PC-9 (cell line): ENCODE measurements at regions not wholly inside any gene's neighbourhood (a gene's known extent, or its start where the extent isn't known, plus 50 kb on each side); places are given as distances from the start of the nearest gene placed in this dataset.

Experiments
- BruUV-seq: library from RNA; stranded (reverse); fragments of 400-500 nt; replicated peaks from 2 replicates; lab custom pipeline; 2021; lab: Mats Ljungman, UMichigan
- CTCF ChIA-PET: fragments of 300-600 bp; sonication (Branson Sonifier 250); formaldehyde crosslinking; loops from one replicate; lab custom pipeline; 2022; ENCODE audit warnings: antibody characterized with exemption; lab: Charles Lee
- POLR2A ChIA-PET: fragments of 300-600 bp; sonication (Branson Sonifier 250); formaldehyde crosslinking; loops from one replicate; lab custom pipeline; 2022; ENCODE audit warnings: antibody characterized with exemption; ENCODE audit not compliant: unreplicated experiment; lab: Charles Lee
- DNase-seq, 2 experiments: peaks; one replicate each; pipeline versions ENCODE4 v3.0.0 to v3.0.0-alpha.2; 2015 to 2022; ENCODE audit warnings: mixed read lengths in 1 of 2
- H2AFZ ChIP-seq: fragments of 200-600 bp; sonication (generic); 2 replicates; pipeline ENCODE4 v1.8.1; 2017; ENCODE audit warnings: antibody characterized with exemption
- H3F3A ChIP-seq: fragments of 200-600 bp; sonication (generic); 2 replicates; pipeline ENCODE4 v1.8.1; 2017; ENCODE audit warnings: antibody characterized with exemption, mild to moderate bottlenecking, low read depth; ENCODE audit not compliant: insufficient read depth
- H3K27ac ChIP-seq: fragments of 200-600 bp; sonication (generic); 2 replicates; pipeline ENCODE4 v1.6.1; 2016; ENCODE audit warnings: mixed run types
- H3K27me3 ChIP-seq: fragments of 200-600 bp; sonication (generic); 2 replicates; pipeline ENCODE4 v1.6.1; 2016; ENCODE audit warnings: low read depth, mixed run types; ENCODE audit not compliant: insufficient read depth
- H3K36me3 ChIP-seq: fragments of 200-600 bp; sonication (generic); 2 replicates; pipeline ENCODE4 v1.6.1; 2016; ENCODE audit warnings: low read depth, mixed run types
- H3K4me1 ChIP-seq: fragments of 200-600 bp; sonication (generic); replicated peaks from 2 replicates; pipeline ENCODE4 v1.6.1; 2016; ENCODE audit warnings: mixed run types; ENCODE audit not compliant: insufficient read depth
- H3K4me2 ChIP-seq: fragments of 200-600 bp; sonication (generic); 2 replicates; pipeline ENCODE4 v1.6.1; 2017; ENCODE audit warnings: mixed run types
- H3K4me3 ChIP-seq: fragments of 200-600 bp; sonication (generic); 2 replicates; pipeline ENCODE4 v1.6.1; 2016; ENCODE audit warnings: mixed run types
- H3K79me2 ChIP-seq: fragments of 200-600 bp; sonication (generic); 2 replicates; pipeline ENCODE4 v1.6.1; 2017; ENCODE audit warnings: low read depth, mixed run types
- H3K9me2 ChIP-seq: fragments of 200-600 bp; sonication (generic); 2 replicates; pipeline ENCODE4 v1.8.1; 2017; ENCODE audit warnings: mild to moderate bottlenecking; ENCODE audit not compliant: insufficient read depth
- H3K9me3 ChIP-seq: fragments of 200-600 bp; sonication (generic); 2 replicates; pipeline ENCODE4 v1.8.1; 2016; ENCODE audit warnings: low read depth; ENCODE audit not compliant: insufficient read depth
- H4K20me1 ChIP-seq: fragments of 200-600 bp; sonication (generic); 2 replicates; pipeline ENCODE4 v1.8.1; 2017; ENCODE audit not compliant: insufficient read depth
- CTCF ChIP-seq: fragments of 200-600 bp; sonication (generic); conservative IDR thresholded peaks from 2 replicates; pipeline ENCODE4 v1.6.1; 2017; ENCODE audit warnings: mixed run types, antibody characterized with exemption, mild to moderate bottlenecking, moderate library complexity
- EZH2 ChIP-seq: fragments of 200-600 bp; sonication (generic); IDR thresholded peaks from 2 replicates; pipeline ENCODE4 v1.8.0; 2017; ENCODE audit warnings: antibody characterized with exemption, low read depth
- intact Hi-C: fragments of 100-400 bp; cut with micrococcal nuclease; formaldehyde crosslinking; loops from one replicate; pipeline ENCODE4 v1.10.0; 2022; ENCODE audit not compliant: unreplicated experiment

- no peaks in the 10 kb centered on the region for H3K9me2 ChIP-seq
- no peaks in the 10 kb centered on the region for H4K20me1 ChIP-seq
- H3K36me3 ChIP-seq: no peaks in the 10 kb centered on the region
- intact Hi-C loops: no loop called here
- H3K4me1 ChIP-seq: no peaks in the 10 kb centered on the region
- no peaks in the 10 kb centered on the region for H3K9me3 ChIP-seq
- no peaks in the 10 kb centered on the region; the same call in 1 of the 2 replicates for H3F3A ChIP-seq
- no peaks in the 10 kb centered on the region for H3K79me2 ChIP-seq
- H2AFZ ChIP-seq: no peak overlapping the region
- BruUV-seq: no TSS peak
- TF ChIP-seq EZH2 (no peak), CTCF (no peak)
- H3K4me3 ChIP-seq: no peak overlapping the region
- ChIA-PET CTCF (no interaction called here), POLR2A (no interaction called here)
- no peak for DNase-seq
- no peak overlapping the region for H3K27ac ChIP-seq
- H3K27me3 ChIP-seq: no peaks in the 10 kb centered on the region
- H3K4me2 ChIP-seq: no peak overlapping the region
Observed at GRCh38 chr19:16013181-16013850, 63.0 kb upstream of the TPM4 start.

- no peak overlapping the region for H3K4me2 ChIP-seq
- H3K9me2 ChIP-seq: no peaks in the 10 kb centered on the region
- H3K27ac ChIP-seq: no peak overlapping the region
- no peak overlapping the region for H2AFZ ChIP-seq
- no peaks in the 10 kb centered on the region for H4K20me1 ChIP-seq
- H3K4me3 ChIP-seq: no peak overlapping the region
- ChIA-PET CTCF (no interaction called here), POLR2A (no interaction called here)
- TF ChIP-seq CTCF (no peak), EZH2 (no peak)
- no peaks in the 10 kb centered on the region for H3K9me3 ChIP-seq
- no peaks in the 10 kb centered on the region for H3K36me3 ChIP-seq
- H3K79me2 ChIP-seq: no peaks in the 10 kb centered on the region
- DNase-seq: no peak
- no TSS peak for BruUV-seq
- no peaks in the 10 kb centered on the region; the same call in 1 of the 2 replicates for H3F3A ChIP-seq
- H3K4me1 ChIP-seq: no peaks in the 10 kb centered on the region
- intact Hi-C loops: no loop called here
- H3K27me3 ChIP-seq: no peaks in the 10 kb centered on the region
Observed at GRCh38 chr19:16013851-16014840, 62.1 kb upstream of the TPM4 start.

GRCh38 chr19:16014923-16015804 is 61.1 kb upstream of the TPM4 start:
- BruUV-seq: no TSS peak
- Histone ChIP-seq H3K36me3 (no peaks in the 10 kb centered on the region), H2AFZ (no peak overlapping the region), H3K79me2 (no peaks in the 10 kb centered on the region), H4K20me1 (no peaks in the 10 kb centered on the region), H3K4me3 (no peak overlapping the region), H3K4me1 (no peaks in the 10 kb centered on the region), H3K4me2 (no peak overlapping the region), H3K9me3 (no peaks in the 10 kb centered on the region), H3K27me3 (no peaks in the 10 kb centered on the region), H3K9me2 (no peaks in the 10 kb centered on the region), H3F3A (no peaks in the 10 kb centered on the region; the same call in 1 of the 2 replicates), H3K27ac (no peak overlapping the region)
- POLR2A ChIA-PET: no interaction called here
- no peak for TF ChIP-seq CTCF
- TF ChIP-seq EZH2: no peak
- DNase-seq: no peak
- CTCF ChIA-PET: no interaction called here
- intact Hi-C loops: no loop called here
